GM12878 (cell line): ENCODE measurements at regions not wholly inside any gene's neighbourhood (a gene's known extent, or its start where the extent isn't known, plus 50 kb on each side); places are given as distances from the start of the nearest gene placed in this dataset.

Source experiments
- ATAC-seq: fragments of 200-7000 bp; cut with Tn5 transposase; 3 replicates; pipeline ENCODE4 v1.9.1; 2020; ENCODE audit warnings: mild to moderate bottlenecking, moderate library complexity
- BruUV-seq: library from RNA; stranded (reverse); fragments of 400-500 nt; replicated peaks from 2 replicates; lab custom pipeline; 2021; lab: Mats Ljungman, UMichigan
- CTCF ChIA-PET: fragments of 300-600 bp; sonication (Branson Sonifier 250); formaldehyde crosslinking; extraction: SDS; loops from one replicate; lab custom pipeline; 2021; ENCODE audit warnings: inconsistent platforms; lab: Yijun Ruan, JAX
- POLR2A ChIA-PET: fragments of 350-600 bp; formaldehyde crosslinking; extraction: SDS; loops from one replicate; lab custom pipeline; 2021; ENCODE audit warnings: inconsistent platforms; lab: Charles Lee
- RAD21 ChIA-PET: fragments of 300-600 bp; sonication (Branson Sonifier 250); formaldehyde crosslinking; loops from one replicate; lab custom pipeline; 2023; ENCODE audit warnings: antibody characterized with exemption; ENCODE audit not compliant: unreplicated experiment; lab: Charles Lee
- SMC1A ChIA-PET: fragments of 300-600 bp; sonication (Branson Sonifier 250); formaldehyde crosslinking; loops from one replicate; lab custom pipeline; 2023; ENCODE audit not compliant: unreplicated experiment, uncharacterized antibody; lab: Charles Lee
- DNase-seq: peaks from one replicate; pipeline ENCODE4 v3.0.0-alpha.2; 2011; ENCODE audit warnings: low read depth, low spot score
- FAIRE-seq: peaks from 3 replicates; lab custom pipeline; 2011; peaks lifted over from hg19 to GRCh38; lab: Jason Lieb, UNC
- H2AFZ ChIP-seq: 2 replicates; pipeline ENCODE4 v1.6.0; 2011; ENCODE audit warnings: low read depth, low read length, control low read depth; ENCODE audit not compliant: control insufficient read depth
- H3K27ac ChIP-seq: 2 replicates; pipeline ENCODE4 v1.5.1; 2011; ENCODE audit warnings: control low read depth; ENCODE audit not compliant: control insufficient read depth, insufficient read depth
- H3K27me3 ChIP-seq, 2 experiments: replicated peaks in 1 of 2; 2 replicates each; pipeline versions ENCODE4 v1.6.0 to v1.6.1; 2011; ENCODE audit warnings: low read length in 1 of 2; ENCODE audit not compliant: control insufficient read depth in 2 of 2, insufficient read depth in 2 of 2
- H3K36me3 ChIP-seq, 2 experiments: 2 replicates each; pipeline ENCODE4 v1.5.1; 2011; ENCODE audit warnings: low read length in 1 of 2; ENCODE audit not compliant: control insufficient read depth in 2 of 2, insufficient read depth in 2 of 2
- H3K4me1 ChIP-seq: 2 replicates; pipeline ENCODE4 v1.6.1; 2011; ENCODE audit warnings: mild to moderate bottlenecking, low read length, moderate library complexity, mixed read lengths; ENCODE audit not compliant: control insufficient read depth, insufficient read depth
- H3K4me2 ChIP-seq: 2 replicates; pipeline ENCODE4 v1.6.0; 2011; ENCODE audit warnings: control low read depth; ENCODE audit not compliant: control insufficient read depth, insufficient read depth
- H3K4me3 ChIP-seq: fragments of 200-600 bp; sonication (generic); 2 replicates; pipeline ENCODE4 v1.5.1; 2016
- H3K79me2 ChIP-seq: 2 replicates; pipeline ENCODE4 v1.6.0; 2011; ENCODE audit warnings: low read length; ENCODE audit not compliant: control insufficient read depth, insufficient read depth
- H3K9ac ChIP-seq: 2 replicates; pipeline ENCODE4 v1.8.0; 2011; ENCODE audit warnings: low read length, control low read depth, mixed read lengths; ENCODE audit not compliant: control insufficient read depth, insufficient read depth
- H3K9me3 ChIP-seq: replicated peaks from 3 replicates; pipeline ENCODE4 v1.5.1; 2011; ENCODE audit warnings: mild to moderate bottlenecking, low read length; ENCODE audit not compliant: control insufficient read depth, insufficient read depth
- H4K20me1 ChIP-seq: 2 replicates; pipeline ENCODE4 v1.6.0; 2011; ENCODE audit not compliant: control insufficient read depth, insufficient read depth
- EP300 ChIP-seq, 2 experiments: fragments of 150-350 bp in 1 of 2; IDR thresholded peaks; 2 replicates each; pipeline ENCODE4 v1.6.1; 2011 to 2012; ENCODE audit warnings: low read depth in 2 of 2, low read length in 2 of 2, borderline replicate concordance in 1 of 2, improper control_type of control experiment in 1 of 2, inconsistent platforms in 1 of 2; ENCODE audit not compliant: control insufficient read depth in 1 of 2
- IKZF2 ChIP-seq, 2 experiments: fragments of 450-650 bp; IDR thresholded peaks; 2 replicates each; pipeline ENCODE4 v1.6.1; 2017; ENCODE audit warnings: mild to moderate bottlenecking in 2 of 2, moderate library complexity in 2 of 2
- TBL1XR1 ChIP-seq: IDR thresholded peaks from 2 replicates; pipeline ENCODE4 v1.6.1; 2012; ENCODE audit warnings: low read depth, low read length, improper control_type of control experiment
- YY1 ChIP-seq: IDR thresholded peaks from 2 replicates; pipeline ENCODE4 v1.6.1; 2011; ENCODE audit warnings: low read depth, mild to moderate bottlenecking, low read length
- WGBS: methylation state at CpG from one replicate; pipeline ENCODE4 v1.1.6; 2016; ENCODE audit warnings: low lambda C conversion rate; ENCODE audit not compliant: insufficient replicate concordance, insufficient coverage; ENCODE audit errors: missing lambda C conversion rate; 5-methylcytosine and 5-hydroxymethylcytosine counted together
- in situ Hi-C: fragments of 300-500 bp; cut with MboI; formaldehyde crosslinking; loops from 9 replicates; pipeline ENCODE4 v1.14.3; 2018; ENCODE audit warnings: mixed read lengths
- intact Hi-C: fragments of 100-400 bp; cut with micrococcal nuclease; formaldehyde crosslinking; loops from one replicate; pipeline ENCODE4 v1.14.2; 2022; ENCODE audit not compliant: unreplicated experiment
- TF ChIP-seq, protein P1 (sequence below): fragments of 450-650 bp; formaldehyde crosslinking; IDR thresholded peaks from 2 replicates; pipeline ENCODE4 v1.4.0; 2020; ENCODE audit warnings: mild to moderate bottlenecking, moderate library complexity
- TF ChIP-seq, protein P2 (sequence below): fragments of 450-650 bp; IDR thresholded peaks from 2 replicates; pipeline ENCODE4 v1.6.1; 2014; ENCODE audit warnings: mild to moderate bottlenecking

DNA sequence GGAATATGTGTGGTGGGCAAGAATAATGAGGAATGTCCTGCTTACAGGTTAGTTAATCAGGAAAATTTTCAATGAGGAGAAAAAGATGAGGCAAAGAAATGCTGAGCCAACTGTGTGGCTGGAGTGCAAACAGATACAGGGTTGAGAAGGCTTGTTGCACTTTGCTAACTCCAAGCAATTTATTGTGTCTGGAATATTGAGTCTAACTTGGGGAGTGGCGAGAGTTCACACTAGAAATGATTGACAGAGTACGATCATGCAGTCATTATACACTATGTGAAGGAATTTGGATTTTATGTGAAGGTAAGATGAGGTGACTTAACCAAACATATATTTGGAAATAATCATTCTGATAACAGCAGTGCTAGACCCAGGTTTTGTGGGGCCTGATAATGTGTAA, 185.0 kb upstream of the ELAC2 start (continued):
- TF ChIP-seq EP300 (IDR thresholded peaks at IDR 0.05; ENCODE audit: borderline replicate concordance in 1 of 2, control insufficient read depth in 1 of 2, low read depth in 2 of 2, low read length in 2 of 2) (no peak), YY1 (no peak), TBL1XR1 (no peak)
- TF ChIP-seq, protein P1, sequence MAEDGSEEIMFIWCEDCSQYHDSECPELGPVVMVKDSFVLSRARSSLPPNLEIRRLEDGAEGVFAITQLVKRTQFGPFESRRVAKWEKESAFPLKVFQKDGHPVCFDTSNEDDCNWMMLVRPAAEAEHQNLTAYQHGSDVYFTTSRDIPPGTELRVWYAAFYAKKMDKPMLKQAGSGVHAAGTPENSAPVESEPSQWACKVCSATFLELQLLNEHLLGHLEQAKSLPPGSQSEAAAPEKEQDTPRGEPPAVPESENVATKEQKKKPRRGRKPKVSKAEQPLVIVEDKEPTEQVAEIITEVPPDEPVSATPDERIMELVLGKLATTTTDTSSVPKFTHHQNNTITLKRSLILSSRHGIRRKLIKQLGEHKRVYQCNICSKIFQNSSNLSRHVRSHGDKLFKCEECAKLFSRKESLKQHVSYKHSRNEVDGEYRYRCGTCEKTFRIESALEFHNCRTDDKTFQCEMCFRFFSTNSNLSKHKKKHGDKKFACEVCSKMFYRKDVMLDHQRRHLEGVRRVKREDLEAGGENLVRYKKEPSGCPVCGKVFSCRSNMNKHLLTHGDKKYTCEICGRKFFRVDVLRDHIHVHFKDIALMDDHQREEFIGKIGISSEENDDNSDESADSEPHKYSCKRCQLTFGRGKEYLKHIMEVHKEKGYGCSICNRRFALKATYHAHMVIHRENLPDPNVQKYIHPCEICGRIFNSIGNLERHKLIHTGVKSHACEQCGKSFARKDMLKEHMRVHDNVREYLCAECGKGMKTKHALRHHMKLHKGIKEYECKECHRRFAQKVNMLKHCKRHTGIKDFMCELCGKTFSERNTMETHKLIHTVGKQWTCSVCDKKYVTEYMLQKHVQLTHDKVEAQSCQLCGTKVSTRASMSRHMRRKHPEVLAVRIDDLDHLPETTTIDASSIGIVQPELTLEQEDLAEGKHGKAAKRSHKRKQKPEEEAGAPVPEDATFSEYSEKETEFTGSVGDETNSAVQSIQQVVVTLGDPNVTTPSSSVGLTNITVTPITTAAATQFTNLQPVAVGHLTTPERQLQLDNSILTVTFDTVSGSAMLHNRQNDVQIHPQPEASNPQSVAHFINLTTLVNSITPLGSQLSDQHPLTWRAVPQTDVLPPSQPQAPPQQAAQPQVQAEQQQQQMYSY (CRISPR knock-in tag) = no peak
- TF ChIP-seq, protein P2, sequence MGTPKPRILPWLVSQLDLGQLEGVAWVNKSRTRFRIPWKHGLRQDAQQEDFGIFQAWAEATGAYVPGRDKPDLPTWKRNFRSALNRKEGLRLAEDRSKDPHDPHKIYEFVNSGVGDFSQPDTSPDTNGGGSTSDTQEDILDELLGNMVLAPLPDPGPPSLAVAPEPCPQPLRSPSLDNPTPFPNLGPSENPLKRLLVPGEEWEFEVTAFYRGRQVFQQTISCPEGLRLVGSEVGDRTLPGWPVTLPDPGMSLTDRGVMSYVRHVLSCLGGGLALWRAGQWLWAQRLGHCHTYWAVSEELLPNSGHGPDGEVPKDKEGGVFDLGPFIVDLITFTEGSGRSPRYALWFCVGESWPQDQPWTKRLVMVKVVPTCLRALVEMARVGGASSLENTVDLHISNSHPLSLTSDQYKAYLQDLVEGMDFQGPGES = no peak

DNA sequence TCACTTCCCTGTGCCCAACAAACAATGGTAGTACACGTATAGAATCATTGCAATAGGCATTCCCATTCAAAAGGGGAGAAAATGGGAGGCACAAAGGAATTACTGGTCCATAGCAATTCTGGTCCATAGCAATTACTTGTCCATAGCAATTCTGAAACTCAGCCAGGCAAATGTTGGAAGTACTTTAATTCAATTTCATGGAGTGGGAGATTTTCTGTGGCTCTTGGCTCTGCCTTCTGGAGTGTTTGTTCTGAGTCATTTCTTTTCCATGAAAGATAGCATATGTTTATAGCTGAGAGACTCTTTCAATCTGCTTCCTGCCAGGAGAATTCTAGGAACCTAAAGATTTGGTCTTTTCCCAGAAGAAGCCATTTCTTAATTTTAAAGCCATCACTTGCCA, 182.8 kb upstream of the ELAC2 start:
- H3K4me1 ChIP-seq = no peaks in the 10 kb centered on the region
- no peak overlapping the region for H3K4me2 ChIP-seq
- ChIA-PET POLR2A (no interaction called here), SMC1A (no interaction called here), CTCF (no interaction called here), RAD21 (no interaction called here)
- no TSS peak for BruUV-seq
- no peaks in the 10 kb centered on the region for H3K79me2 ChIP-seq
- H2AFZ ChIP-seq = no peak overlapping the region
- FAIRE-seq = no peak
- TF ChIP-seq IKZF2 (IDR thresholded peaks at IDR 0.05) = no peak
- no peak overlapping the region for H3K9ac ChIP-seq
- no peak overlapping the region for H3K27ac ChIP-seq
- no peaks in the 10 kb centered on the region for H3K36me3 ChIP-seq
- no peaks in the 10 kb centered on the region for H3K27me3 ChIP-seq
- 5% methylated on average over 1 of the region's 1 CpG for WGBS
- in situ Hi-C loops = loop anchor here (25.0 kb wide), 1 partner anchor 112 kb away; no protein-coding TSS in a partner anchor
- no peaks in the 10 kb centered on the region; the same call in 2 of the 3 replicates for H3K9me3 ChIP-seq
- intact Hi-C loops = no loop called here
- no peak for DNase-seq
- H4K20me1 ChIP-seq = no peaks in the 10 kb centered on the region
- no peak overlapping the region for H3K4me3 ChIP-seq
- no peak for ATAC-seq
